Endothelial cell (in vitro differentiated cells): ENCODE measurements at regions not wholly inside any gene's neighbourhood (a gene's known extent, or its start where the extent isn't known, plus 50 kb on each side); places are given as distances from the start of the nearest gene placed in this dataset.

ENCODE experiments used
- DNase-seq: peaks from one replicate; pipeline ENCODE4 v3.0.0; 2021; ENCODE audit warnings: low spot score
- H3K27ac Mint-ChIP-seq: one replicate; pipeline ENCODE4 v1.8.0; 2021; ENCODE audit warnings: mixed read lengths, inconsistent platforms; ENCODE audit not compliant: unreplicated experiment
- H3K27me3 Mint-ChIP-seq: one replicate; pipeline ENCODE4 v1.8.0; 2021; ENCODE audit warnings: mild to moderate bottlenecking, moderate library complexity, mixed read lengths, inconsistent platforms; ENCODE audit not compliant: unreplicated experiment
- H3K36me3 Mint-ChIP-seq: one replicate; pipeline ENCODE4 v1.8.0; 2021; ENCODE audit warnings: mild to moderate bottlenecking, low read depth, mixed read lengths, inconsistent platforms; ENCODE audit not compliant: unreplicated experiment
- H3K4me1 Mint-ChIP-seq: one replicate; pipeline ENCODE4 v1.8.0; 2021; ENCODE audit warnings: mild to moderate bottlenecking, mixed read lengths, inconsistent platforms; ENCODE audit not compliant: unreplicated experiment
- H3K4me3 Mint-ChIP-seq: one replicate; pipeline ENCODE4 v1.8.0; 2021; ENCODE audit warnings: mild to moderate bottlenecking, mixed read lengths, inconsistent platforms; ENCODE audit not compliant: unreplicated experiment
- H3K9me3 Mint-ChIP-seq: one replicate; pipeline ENCODE4 v1.8.0; 2021; ENCODE audit warnings: mixed read lengths, inconsistent platforms; ENCODE audit not compliant: unreplicated experiment
- TF ChIP-seq, protein P1 (sequence below): fragments of 200-600 bp; sonication (generic); IDR thresholded peaks from one replicate; pipeline ENCODE4 v1.5.0; 2021; ENCODE audit warnings: antibody characterized with exemption; ENCODE audit not compliant: unreplicated experiment

GRCh38 chr3:25940935-25941334, 151.0 kb downstream of the OXSM start:
- Mint-ChIP-seq H3K4me1 (no peaks in the 10 kb centered on the region), H3K27ac (no peak overlapping the region), H3K36me3 (no peaks in the 10 kb centered on the region), H3K4me3 (no peak overlapping the region), H3K27me3 (no peaks in the 10 kb centered on the region), H3K9me3 (no peaks in the 10 kb centered on the region)
- TF ChIP-seq, protein P1, sequence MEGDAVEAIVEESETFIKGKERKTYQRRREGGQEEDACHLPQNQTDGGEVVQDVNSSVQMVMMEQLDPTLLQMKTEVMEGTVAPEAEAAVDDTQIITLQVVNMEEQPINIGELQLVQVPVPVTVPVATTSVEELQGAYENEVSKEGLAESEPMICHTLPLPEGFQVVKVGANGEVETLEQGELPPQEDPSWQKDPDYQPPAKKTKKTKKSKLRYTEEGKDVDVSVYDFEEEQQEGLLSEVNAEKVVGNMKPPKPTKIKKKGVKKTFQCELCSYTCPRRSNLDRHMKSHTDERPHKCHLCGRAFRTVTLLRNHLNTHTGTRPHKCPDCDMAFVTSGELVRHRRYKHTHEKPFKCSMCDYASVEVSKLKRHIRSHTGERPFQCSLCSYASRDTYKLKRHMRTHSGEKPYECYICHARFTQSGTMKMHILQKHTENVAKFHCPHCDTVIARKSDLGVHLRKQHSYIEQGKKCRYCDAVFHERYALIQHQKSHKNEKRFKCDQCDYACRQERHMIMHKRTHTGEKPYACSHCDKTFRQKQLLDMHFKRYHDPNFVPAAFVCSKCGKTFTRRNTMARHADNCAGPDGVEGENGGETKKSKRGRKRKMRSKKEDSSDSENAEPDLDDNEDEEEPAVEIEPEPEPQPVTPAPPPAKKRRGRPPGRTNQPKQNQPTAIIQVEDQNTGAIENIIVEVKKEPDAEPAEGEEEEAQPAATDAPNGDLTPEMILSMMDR = no peak
- DNase-seq = no peak

DNA sequence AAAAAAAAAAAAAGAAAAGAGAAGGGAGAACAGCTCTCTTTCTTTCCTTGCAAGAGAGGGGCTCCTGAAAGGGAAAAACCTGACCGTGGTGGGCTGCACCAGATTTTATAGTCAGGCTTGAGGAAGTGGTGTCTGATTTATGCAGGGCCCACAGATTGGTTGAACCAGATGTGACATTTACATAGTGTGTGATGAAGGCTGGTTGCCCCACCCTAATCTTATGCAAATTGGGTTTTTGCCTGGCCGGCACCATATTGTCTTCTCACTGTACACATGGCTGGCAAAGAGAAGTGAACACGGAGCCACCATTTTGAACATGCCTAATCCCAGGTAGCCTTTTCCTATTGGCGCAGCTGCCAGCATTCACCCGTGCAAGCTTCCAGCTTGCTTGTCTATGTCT, 154.4 kb downstream of the OXSM start:
- no peaks in the 10 kb centered on the region for H3K27me3 Mint-ChIP-seq
- no peak overlapping the region for H3K4me3 Mint-ChIP-seq
- no peaks in the 10 kb centered on the region for H3K9me3 Mint-ChIP-seq
- no peak overlapping the region for H3K27ac Mint-ChIP-seq
- no peaks in the 10 kb centered on the region for H3K36me3 Mint-ChIP-seq
- H3K4me1 Mint-ChIP-seq = peaks cover 8% of the 10 kb centered on the region
- TF ChIP-seq, protein P1 = no peak
- DNase-seq = no peak

DNA sequence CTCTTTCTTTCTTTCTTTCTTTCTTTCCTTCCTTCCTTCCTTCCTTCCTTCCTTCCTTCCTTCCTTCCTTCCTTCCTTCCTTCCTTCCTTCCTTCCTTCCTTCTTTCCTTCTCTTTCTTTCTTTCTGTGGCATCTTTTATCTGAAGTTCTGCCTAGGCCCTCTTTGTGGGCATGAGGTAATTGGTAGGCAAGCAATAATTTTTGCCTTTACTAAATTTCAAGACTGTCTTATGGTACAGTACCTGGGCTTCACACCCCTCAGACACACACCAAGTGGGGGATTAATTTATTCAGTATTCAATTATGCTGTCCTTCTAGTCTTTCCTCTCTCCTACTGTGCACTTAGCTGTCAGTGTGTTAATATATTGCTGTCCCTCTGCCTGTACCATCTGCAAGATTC, 155.5 kb downstream of the OXSM start:
- Mint-ChIP-seq H3K9me3 (no peaks in the 10 kb centered on the region), H3K4me1 (peaks cover 8% of the 10 kb centered on the region), H3K27ac (no peak overlapping the region), H3K4me3 (no peak overlapping the region), H3K36me3 (no peaks in the 10 kb centered on the region), H3K27me3 (no peaks in the 10 kb centered on the region)
- DNase-seq = no peak
- TF ChIP-seq, protein P1 = no peak

GRCh38 chr3:25945836-25946235, 155.9 kb downstream of the OXSM start:
- TF ChIP-seq, protein P1 = no peak
- Mint-ChIP-seq H3K4me1 (peaks cover 8% of the 10 kb centered on the region), H3K27me3 (no peaks in the 10 kb centered on the region), H3K36me3 (no peaks in the 10 kb centered on the region), H3K4me3 (no peak overlapping the region), H3K27ac (no peak overlapping the region), H3K9me3 (no peaks in the 10 kb centered on the region)
- no peak for DNase-seq

DNA sequence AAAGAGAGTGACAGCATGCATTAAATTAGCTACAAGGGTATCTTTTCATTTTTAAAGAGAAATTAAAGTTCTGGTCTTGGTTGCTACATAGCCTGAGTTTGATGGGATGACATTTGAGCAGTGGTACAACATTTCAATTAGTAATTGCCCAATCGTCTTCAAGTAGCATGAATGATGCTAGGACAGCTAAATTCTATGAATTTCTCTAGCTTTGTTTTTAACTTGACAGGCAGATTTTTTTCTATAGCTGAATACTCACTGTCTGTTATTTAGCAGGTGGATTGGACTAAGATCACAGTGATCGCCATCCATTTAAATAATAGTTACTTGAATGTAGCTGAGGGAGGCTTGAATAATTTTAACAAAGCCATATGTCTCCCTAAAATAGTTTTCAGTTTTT, 162.2 kb downstream of the OXSM start:
- Mint-ChIP-seq H3K27me3 (no peaks in the 10 kb centered on the region), H3K36me3 (no peaks in the 10 kb centered on the region), H3K4me1 (peaks cover 8% of the 10 kb centered on the region), H3K27ac (no peak overlapping the region), H3K4me3 (no peak overlapping the region), H3K9me3 (no peaks in the 10 kb centered on the region)
- TF ChIP-seq, protein P1 = no peak
- DNase-seq = no peak
